GM21786 (cell line): ENCODE measurements at regions not wholly inside any gene's neighbourhood (a gene's known extent, or its start where the extent isn't known, plus 50 kb on each side); places are given as distances from the start of the nearest gene placed in this dataset.

Experiments
- ATAC-seq: cut with Tn5 transposase; IDR thresholded peaks from one replicate; pipeline ENCODE4 v1.9.1; 2021; ENCODE audit not compliant: unreplicated experiment

DNA sequence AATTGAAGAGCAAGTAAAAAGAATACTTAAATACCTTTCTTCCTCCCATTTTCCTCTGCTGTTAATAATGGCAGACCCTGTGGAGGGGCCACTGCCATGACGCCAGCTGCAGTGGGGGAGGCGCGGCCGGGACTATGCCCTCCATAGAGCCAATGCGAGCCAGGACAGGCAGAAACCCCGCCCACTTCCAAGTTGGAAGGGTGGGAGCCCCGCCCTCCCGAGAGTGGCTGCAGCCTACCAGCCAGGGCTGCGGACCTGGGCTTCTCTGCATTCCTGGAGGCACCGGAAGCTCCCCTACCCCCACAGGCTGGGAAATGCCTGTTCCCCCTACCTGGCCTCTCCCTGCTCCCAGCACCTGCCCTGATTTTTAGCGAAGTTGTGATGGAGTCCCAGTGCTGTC, 439.4 kb upstream of the CDH19 start:
- no peak for ATAC-seq

GRCh38 chr18:67041334-67041733, 437.4 kb upstream of the CDH19 start:
- no peak for ATAC-seq

- no peak for ATAC-seq
Observed at GRCh38 chr18:67035026-67035425, 431.1 kb upstream of the CDH19 start.

DNA sequence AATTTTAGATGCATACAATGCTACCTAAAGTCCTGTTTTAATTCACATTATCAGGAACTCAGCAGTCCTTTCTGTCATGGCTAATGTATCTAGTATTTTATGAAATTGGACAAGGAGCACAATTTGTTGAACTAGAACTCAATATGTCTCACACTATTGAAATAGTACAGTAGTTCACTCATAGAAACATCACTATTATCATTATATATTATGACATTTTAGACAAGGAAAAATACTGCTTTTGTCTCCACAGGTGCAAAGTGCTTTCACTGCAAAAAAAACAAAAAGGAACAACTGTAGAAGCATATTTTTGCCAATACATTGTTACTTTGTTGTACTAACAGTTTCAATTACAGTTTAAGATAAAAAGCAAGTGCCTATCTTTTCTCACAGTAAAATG, 419.2 kb upstream of the CDH19 start:
- no peak for ATAC-seq

GRCh38 chr18:67010919-67011318, 407.0 kb upstream of the CDH19 start:
- no peak for ATAC-seq

DNA sequence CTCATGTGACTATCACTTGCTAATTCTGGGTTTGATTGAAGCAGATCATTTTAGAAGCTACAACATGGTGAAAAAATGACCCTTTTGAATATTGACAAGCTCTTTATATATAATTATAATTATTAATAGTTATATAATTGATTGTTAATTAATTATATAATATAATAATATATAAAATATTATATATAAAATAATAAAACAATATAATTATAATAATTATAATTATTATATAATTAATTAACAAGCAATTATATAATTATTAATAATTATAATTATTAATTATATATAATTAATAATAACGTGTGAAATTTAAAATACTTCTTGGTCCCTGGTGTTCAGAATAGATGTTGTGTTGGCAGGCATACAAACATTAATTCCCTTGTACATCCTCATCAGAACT, 404.1 kb upstream of the CDH19 start:
- ATAC-seq: no peak

DNA sequence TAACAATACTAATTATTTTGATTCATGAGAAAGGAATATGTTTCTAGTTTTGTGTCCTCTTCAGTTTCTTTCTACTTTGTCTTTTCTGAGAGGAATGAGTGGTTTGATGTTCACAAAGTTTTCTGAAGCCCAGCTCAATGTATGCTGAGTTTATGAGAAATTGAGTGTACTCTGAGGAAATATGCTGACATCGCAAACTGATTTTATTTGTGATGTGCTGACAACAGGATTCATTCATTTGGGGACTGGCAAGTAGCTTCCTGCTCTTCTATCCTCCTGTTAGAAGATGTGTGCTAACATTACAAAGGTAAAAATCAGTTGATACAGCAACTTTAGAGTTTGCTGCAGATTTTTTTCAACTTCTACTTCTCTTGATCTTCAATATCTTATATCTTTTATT, 403.2 kb upstream of the CDH19 start:
- no peak for ATAC-seq

DNA sequence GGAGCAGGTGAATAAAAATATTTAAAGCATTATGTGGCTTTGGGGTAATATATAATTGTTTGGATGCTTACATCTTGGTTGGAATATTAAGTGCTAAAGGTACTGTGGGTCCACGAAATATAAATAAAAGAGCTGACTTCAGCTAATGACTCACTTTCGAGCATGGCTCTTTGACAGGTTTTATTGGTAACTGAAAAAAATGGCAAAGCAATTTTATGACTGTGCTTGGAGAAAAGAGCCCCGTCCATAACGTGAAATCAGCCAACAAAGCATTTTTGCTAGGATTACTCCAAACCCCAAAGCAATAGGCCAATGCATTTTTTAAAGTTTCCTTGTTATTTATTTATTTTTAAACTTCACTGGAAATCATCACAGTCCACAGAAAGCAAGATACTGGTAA, 397.2 kb upstream of the CDH19 start:
- ATAC-seq: no peak

DNA sequence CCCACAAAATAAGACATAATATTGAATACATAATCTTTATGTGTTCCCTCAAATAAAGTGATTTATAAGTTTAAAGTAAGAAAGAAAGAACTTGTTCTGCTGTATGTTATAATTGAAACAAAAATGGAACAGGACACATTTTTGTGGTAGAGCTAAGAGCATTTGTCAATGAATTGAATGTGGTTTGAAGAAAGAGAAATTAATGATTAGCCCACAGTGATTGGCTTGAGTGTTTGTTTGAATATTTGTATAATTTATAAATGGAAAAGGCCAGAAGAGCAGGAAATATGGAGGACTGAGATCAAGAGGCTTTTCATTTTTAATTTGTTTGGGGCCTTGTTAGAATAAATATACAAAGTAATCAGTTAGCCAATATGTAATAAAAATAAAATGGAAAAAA, 395.1 kb upstream of the CDH19 start:
- ATAC-seq: no peak

- no peak for ATAC-seq
Observed at GRCh38 chr18:66995270-66995669, 391.4 kb upstream of the CDH19 start.

GRCh38 chr18:66994790-66995189, 390.9 kb upstream of the CDH19 start:
- ATAC-seq: no peak

DNA sequence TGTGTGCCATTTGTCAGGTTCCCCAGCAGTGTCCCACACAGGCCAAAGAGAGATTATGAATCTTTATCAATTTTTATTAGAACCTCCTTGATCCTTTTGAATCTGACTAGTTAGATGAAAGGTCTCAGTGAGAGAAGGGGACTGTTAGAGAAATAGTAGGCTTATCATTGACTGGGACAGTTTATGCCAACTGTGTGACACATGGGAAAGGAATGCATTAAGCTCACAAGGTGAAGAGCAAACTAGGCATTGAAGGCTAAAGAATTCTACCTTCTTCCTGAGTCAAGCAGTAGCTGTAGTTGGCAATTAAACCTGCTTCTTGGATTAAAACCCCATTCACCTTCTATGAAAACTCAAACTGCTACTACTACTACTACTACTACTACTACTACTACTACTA, 389.6 kb upstream of the CDH19 start:
- no peak for ATAC-seq

- ATAC-seq: no peak
Observed at GRCh38 chr18:66990909-66991308, 387.0 kb upstream of the CDH19 start.

DNA sequence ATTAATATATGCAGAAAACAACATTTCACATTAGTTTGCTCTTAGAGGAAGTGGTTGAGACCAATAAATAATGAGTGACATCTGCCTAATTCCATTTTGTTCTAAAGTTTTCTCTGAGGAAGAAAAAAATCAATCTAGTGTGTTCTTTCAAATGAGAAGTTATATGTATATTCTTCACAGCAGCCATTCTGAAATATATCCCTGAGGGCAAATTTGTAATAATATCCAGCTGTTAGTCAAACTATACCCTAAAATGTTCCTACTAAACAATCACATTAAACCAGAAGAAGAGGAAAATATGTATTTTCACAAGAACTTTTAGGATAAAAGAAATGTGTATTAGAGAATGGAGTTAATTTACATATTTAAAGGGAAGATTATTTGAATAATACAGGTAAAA, 375.1 kb upstream of the CDH19 start:
- no peak for ATAC-seq

- no peak for ATAC-seq
Observed at GRCh38 chr18:66972681-66973080, 368.8 kb upstream of the CDH19 start.

DNA sequence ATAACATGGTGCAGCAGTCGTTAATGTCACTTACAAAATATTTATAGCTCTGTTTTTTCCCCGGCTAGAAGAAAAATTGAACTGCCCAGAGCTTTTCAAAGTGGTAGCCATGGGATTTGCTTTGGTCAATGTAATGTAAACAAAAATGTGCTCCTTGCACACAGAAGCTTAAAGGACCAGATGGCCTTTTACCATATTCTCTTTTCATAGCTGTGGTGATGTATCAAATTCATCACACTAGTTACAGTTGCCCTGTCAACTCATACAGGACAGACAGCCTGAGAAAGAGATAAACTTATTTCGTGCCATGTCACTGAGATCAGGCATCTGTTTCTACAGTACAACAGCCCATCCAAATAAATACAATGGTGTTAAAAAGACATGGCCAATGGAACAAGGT, 368.1 kb upstream of the CDH19 start:
- ATAC-seq: no peak

DNA sequence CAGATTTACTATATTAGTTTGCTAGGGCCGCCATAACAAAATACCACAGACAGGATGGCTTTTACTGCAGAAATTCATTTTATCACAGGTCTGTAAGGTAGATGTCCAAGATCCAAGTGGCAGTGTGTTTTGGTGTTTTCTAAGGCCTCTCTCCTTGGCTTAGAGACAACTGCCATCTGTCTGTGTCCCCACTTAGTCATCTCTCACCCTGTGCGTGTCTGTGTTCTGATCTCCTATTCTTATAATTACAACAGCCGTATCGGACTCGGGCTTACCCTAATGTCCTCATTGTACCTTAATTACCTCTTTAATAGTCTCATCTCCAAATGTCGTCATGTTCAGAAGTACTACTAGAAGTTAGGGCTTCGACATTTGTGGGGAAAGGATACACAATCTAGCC, 362.3 kb upstream of the CDH19 start:
- no peak for ATAC-seq

DNA sequence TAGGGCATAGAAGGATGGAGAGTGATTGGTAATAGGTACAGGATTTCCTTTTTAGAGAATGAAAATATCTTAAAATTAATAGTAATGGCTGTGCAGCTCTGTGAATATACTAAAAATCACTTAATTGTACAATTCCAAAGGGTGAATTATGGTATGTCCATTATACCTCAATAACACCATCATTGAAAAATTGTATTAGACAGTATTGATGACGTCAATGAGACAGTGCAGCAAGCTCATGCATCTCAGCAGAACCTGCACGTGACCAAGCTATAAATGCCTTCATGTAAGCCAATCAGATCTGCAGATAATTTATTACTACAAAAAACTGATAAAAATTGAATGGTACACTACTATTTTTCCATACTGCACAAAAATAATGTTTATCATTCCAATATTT, 354.4 kb upstream of the CDH19 start:
- no peak for ATAC-seq

- no peak for ATAC-seq
Observed at GRCh38 chr18:66951750-66952149, 347.9 kb upstream of the CDH19 start.

- ATAC-seq: no peak
Observed at GRCh38 chr18:66949419-66949818, 345.5 kb upstream of the CDH19 start.

- ATAC-seq: no peak
Observed at GRCh38 chr18:66937546-66937945, 333.7 kb upstream of the CDH19 start.

- no peak for ATAC-seq
Observed at GRCh38 chr18:66931010-66931409, 327.1 kb upstream of the CDH19 start.

GRCh38 chr18:66916834-66917233, 312.9 kb upstream of the CDH19 start:
- ATAC-seq: no peak

DNA sequence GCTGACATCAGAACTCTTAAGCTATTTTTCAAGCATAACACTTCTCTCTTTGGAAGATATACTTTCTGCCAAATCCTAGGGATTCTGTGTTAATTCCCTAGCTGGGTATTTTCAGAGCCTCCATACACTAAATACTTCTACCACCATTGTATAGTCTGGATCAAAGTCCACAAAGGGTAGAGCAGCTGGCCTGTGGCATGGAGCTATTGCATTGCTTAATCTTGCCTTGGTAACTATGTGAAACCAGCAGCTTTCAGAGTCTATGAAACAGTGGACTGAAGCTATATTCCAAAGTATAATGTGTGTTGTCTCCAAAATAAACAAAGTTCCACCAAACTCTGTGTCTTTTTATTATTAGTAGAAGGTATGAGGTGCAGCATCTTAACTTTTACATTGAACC, 296.9 kb upstream of the CDH19 start:
- ATAC-seq: no peak
